ENCODE measurements at regions not wholly inside any gene's neighbourhood (a gene's known extent, or its start where the extent isn't known, plus 50 kb on each side); places are given as distances from the start of the nearest gene placed in this dataset.
"Not testable (repeated sequence)": the region's sequence is repeated elsewhere in the genome, so short reads cannot be mapped to it uniquely, and the experiment has no call there.

DNA sequence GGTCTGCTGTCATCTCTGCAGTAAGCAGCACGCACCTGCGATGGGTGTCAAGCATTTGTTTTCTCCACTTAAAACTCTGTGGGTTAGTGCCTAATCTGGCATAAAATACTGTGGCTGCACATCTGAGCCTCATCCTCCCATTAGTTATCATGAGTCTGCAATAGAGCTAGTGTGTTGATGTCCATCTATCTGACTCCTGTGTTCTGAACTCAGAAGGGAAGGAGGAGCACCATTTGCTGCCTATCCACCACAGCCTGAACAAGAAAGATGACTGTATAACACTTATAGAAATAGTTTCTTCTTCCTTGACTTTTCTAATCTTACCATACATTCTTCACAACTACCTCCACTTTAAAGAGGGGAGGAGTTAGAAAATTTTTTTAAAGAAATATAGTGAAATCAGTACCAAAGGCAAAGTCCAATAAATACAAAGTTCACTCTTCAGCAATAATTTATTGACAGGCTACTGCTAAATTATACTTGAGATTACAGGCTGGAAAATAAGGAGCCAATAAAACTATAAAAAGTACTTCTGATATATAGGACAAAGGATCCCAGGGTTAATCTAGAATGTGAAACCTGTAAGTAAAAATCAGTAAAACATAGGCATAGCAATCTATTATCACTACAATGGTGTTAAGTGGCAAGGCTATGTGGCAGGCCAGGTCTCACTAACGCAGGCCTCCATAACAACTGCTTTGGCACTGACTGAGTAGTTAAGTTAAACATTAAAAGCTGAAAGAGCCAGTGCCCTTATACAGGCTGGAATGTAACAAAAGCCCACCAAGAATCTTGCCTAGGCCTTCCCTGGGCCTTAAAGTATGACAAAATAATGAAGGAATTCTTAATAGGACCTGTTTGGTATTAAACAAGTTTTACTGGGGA is 70.2 kb downstream of the LGALS9C start:
- not testable (repeated sequence) for DNase-seq (ENCODE audit: low read depth in 3 of 3)

DNA sequence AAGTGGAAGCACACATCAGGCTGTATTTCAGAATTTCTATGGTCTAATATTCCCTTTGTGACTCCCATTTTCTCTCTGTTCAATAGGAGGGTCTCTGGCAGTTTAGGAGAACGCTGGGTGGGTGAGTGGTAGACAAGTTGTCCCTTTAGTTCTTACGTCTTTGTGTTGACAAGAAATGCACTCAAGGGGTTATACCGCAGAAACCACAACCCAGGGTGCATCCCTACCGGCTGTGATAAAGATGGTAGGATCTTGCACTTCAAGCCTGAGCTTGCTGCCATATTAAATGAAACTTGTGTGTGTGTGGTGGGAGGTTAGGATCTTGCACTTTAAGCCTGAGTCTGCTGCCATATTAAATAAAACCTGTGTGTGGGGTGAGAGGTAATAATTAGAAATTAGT is 80.5 kb downstream of the LGALS9C start:
- not testable (repeated sequence) for DNase-seq (ENCODE audit: low read depth in 3 of 3)

DNA sequence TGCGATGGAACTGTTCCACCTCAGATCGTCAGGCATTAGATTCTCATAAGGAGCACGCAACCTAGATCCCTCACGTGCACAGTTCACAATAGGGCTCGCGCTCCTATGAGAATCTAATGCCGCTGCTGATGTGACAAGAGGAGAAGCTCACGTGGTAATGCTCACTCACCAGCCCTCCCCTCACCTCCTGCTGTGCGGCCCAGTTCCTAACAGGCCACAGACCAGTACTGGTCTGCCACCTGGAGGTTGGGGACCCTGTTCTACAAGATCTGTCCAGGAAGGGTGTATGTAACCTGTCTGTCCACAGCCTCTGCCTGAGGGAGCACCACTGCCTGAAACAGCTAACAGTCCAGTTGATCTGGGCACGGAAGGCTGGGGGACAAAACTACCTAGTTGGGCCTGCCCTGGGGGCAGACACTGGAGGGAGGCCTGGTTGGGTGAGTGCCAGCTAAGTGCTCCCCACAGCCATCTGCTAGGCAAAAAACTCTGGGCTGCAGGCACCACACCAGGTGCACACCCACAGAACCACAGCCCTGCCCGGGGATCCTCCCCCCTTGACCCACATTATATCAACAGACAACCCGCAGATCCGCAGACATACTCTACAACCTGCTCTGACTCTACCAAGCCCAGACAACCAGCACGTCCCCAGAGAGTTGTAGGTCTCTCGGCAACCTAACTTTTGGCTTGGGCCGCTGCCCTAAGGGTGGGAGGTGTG is 80.7 kb downstream of the TBC1D28 start:
- DNase-seq (ENCODE audit: low read depth in 3 of 3), result not testable (repeated sequence)

DNA sequence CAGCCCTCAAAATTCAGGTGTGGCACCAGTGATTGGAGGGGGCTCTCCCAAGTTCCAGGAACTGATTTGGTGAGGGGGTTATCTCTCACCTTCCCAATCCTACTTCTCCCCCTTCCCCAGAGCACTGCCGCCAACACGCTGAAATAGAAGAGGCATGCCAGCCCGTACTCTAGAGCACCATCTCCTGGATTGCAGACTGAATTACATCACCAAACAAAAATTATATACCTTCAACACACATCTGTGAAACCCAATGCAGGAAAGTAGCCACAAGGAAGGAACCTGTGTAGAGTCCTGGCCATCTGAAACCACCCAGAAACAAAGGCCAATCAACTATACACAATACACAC is 80.1 kb downstream of the TBC1D28 start:
- DNase-seq (ENCODE audit: low read depth in 3 of 3), result peak in 1 of 3 donors; percentile 9

DNA sequence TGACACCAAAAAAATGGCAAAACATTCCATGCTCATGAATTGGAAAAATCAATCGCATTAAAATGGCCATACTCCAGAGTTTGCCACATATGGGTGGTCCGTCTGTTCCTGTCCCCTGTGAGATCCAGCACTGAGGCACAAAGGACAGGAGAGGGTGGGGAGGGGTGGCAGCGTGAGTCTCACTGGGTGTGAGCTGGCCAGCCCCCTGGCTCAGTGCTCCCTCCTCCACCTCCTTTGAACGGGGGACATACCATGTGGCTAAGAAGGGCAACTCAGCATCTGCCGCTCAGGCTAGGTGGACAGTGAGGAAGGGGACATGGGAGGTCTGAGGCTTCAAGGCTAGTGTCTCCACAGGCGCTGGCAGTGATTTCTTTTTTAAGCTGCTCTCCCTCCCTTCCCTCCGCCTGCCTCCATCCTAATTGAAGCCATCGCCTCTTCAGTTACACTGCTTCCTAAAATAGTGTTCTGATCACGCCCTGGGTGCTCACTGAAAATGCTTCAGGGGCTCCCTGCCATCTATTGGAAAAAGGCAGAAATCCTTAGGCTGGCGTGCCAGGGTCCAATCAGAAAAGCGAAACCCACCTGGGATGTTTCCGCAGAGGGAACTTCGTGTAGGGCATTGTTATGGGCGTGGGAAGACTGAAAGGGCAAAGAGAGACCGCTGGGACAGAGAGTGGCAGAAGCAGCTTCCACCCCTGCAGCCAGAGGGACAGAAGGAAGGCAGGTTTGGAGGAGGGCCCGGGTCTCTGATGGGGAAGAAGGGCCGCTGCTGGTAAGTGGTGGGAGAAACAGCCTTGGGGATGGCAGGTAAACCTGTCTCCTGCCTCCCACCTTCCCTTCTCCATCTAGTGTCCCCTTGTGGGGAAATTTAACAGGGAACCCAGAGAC is 75.8 kb downstream of the TBC1D28 start:
- DNase-seq (ENCODE audit: low read depth in 3 of 3), result not testable (repeated sequence)

DNA sequence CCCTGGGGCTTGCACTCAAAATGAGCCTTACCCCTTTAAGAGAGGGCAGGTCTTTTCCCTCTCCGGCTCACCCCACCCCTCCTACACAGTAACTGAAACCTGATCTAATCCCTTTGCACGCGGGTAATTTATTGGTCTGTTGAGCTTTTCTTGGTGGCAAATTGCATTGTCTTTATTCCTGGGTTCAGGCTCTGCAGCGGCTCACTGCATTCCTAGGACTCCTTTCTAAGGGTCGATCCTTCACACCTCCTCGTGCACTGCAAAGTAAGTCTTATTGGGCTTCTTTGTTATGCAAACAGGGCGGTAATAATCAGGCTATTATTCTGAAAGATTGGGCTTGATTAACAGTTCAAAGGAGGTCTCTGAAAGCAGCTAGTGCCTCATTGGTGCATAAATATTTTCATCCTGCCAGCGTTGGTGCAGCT is 74.7 kb downstream of the TBC1D28 start:
- DNase-seq (ENCODE audit: low read depth in 3 of 3), result not testable (repeated sequence)

DNA sequence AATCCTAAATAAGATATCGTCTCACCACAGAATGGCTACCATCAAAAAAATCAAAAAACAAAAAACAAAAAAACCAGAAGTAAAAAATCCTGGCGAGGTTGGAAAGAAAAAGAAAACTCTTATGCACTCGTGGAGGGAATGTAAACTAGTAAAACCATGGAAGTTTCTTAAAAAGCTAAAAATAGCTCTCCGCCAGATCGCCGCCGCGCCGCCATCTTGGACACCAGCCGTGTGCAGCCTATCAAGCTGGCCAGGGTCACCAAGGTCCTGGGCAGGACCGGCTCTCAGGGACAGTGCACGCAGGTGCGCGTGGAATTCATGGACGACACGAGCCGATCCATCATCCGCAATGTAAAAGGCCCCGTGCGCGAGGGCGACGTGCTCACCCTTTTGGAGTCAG is 71.7 kb downstream of the TBC1D28 start:
- not testable (repeated sequence) for DNase-seq (ENCODE audit: low read depth in 3 of 3)

DNA sequence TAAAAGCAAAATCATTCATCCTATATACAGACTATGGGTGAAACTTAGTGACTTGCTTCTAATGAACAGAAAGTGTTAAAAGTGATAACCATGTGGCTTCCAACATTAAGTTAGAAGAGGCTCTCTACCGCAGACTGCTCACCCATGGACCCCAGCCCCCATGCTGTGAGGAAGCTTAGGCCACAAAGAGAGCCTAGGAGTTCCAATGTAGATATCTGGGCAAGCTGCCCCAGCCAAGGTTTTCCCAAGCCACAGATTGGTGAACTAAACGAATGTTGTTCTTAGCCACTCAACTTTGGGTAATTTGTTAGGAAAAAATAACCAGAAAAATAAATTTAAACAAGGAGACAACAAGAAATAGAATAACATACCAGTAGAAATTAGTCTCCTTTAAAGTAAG is 70.1 kb downstream of the TBC1D28 start:
- not testable (repeated sequence) for DNase-seq (ENCODE audit: low read depth in 3 of 3)

Measured in stimulated activated CD4-positive, alpha-beta T cell treated with anti-CD3 and anti-CD28 coated beads, TNF-alpha, amount 100 ng/mL, for 48 hours (primary cell).